GM04503 (cell line): ENCODE measurements at regions not wholly inside any gene's neighbourhood (a gene's known extent, or its start where the extent isn't known, plus 50 kb on each side); places are given as distances from the start of the nearest gene placed in this dataset.
"Not testable (repeated sequence)": the region's sequence is repeated elsewhere in the genome, so short reads cannot be mapped to it uniquely, and the experiment has no call there.

Experiments used
- DNase-seq: peaks from one replicate; pipeline ENCODE4 v3.0.0-alpha.2; 2012; ENCODE audit warnings: low read depth

DNA sequence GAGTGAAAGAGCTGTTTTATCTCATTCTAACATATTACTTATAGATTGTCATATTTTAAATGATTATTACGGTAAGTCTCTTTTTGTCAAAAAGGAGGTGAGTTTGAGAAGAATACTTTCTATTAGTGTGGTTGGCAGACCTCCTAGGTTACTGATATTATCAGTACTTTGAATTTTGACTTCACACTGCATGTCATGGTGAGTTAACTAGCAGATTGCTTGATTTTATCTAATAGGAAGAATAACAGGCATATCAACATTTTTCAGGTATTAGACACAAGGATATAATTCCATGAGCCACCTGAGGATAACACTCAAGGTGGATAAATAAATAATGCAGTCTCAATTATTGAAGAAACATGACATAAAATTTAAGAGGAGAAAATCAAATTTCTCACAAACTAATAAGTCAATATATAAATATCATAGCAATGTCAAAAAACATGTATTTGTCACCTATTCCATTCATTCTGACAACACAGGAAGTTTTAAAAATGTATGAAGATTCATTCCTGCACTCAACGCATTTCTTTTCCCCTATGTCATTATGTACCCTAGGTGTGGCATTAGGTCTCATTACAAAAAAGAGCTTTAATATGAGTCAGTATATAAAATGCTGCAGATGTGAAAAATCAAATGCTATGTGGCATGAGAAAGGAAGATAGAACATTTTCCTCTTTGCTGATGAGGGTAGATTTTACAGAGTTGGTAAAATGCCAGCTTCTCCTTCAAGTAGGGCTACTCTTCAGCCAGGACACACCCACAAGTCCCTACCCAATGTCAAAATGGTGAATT is 1621.6 kb downstream of the REEP3 start:
- DNase-seq = no peak

DNA sequence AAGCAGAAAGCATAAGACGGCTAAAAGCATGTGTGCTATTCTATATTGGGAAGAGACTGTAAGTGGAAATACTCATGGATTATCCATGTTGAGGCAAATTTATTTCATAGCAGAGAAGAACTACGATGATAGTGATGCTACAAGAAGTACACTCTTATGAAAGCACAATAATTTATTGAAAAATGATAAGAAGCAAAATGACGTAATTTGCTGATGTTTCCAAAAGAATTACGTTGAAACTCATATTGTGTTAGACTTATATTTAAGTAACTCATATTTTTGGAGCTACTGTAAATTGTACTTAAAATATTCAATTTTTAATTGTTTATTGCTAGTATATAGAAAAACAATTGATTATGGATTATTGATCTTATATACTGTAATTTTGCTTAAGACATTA is 1622.5 kb downstream of the REEP3 start:
- DNase-seq = no peak

DNA sequence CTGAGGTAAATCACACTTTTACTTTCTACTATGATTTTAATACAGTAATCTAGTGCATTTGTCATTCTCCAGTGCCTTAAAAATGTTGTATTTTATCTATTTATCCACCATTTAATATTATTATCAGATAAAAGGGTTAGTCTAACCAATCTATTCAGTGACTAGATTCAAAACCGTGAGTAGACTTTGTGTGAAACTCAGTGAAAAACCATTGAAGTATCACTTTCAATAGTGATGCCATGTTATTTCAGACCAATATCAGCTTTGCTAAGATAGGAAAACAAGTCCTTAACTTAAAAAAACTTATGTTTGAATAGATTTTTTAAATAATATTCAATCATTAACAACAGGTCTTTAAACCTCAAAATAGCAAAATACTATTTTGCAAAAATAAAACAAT is 1628.7 kb downstream of the REEP3 start:
- DNase-seq = no peak

DNA sequence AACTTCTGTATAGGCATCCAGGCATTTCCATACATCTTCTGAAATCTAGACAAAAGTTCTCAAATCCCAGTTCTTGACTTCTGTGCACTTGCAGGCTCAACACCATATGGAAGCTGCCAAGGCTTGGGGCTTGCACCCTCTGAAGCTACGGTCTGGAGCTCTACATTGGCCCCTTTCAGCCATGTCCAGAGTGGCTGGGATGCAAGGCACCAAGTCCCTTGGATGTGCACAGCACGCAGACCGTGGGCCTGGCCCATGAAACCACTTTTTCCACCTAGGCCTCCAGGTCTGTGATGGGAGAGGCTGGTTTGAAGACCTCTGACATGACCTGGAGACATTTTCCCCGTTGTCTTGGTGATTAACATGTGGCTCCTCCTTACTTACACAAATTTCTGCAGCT is 1645.1 kb downstream of the REEP3 start:
- no peak for DNase-seq

DNA sequence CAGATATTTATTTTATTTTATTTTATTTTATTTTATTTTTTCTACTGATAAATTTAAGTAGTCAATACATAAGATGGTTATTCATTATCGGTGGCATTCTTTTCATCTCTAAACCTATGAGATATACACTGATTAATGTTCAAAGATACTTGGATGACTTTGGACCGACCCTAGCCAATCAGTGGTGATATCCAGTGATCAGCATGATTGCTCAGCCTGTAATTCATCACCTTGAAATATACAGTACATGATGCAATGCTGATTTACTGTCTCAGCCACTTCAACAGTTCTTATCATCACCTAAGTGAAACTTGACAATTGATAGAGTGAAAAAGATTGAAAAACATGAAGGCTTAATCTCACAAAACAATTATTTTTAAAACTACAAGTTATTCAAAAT is 1651.0 kb downstream of the REEP3 start:
- DNase-seq = no peak

DNA sequence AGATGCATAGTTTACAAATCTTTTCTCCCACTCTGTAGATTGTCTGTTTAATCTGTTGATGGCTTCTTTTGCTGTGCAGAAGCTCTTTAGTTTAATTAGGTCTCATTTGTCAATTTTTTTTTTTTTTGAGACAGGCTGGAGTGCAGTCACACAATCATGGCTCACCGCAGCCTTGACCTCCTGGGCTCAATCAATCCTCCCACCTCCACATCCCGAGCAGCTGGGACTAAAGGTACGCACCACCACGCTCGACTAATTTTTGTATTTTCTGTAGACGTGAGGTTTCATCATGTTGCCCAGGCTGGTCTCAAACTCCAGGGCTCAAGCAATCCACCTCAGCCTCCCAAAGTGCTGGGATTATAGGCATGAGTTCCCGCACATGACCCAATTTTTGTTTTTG is 1655.8 kb downstream of the REEP3 start:
- no peak for DNase-seq

DNA sequence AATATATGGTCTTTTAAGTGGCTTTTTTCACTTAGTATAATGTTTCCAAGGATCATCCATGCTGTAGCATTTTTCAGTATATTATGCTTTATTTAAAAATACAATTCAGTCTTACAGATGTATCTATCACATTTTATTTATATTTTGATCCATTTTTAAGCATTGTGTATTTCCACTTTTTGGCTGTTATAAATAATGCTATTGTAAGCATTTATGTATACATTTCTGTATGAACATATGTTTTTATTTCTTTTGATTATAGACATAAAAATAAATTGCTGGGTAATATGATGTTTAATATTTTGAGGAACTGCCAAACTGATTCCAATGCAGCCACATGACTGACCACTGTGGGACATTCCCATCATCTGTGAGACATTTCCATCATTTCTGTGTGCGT is 1662.0 kb downstream of the REEP3 start:
- DNase-seq = no peak

DNA sequence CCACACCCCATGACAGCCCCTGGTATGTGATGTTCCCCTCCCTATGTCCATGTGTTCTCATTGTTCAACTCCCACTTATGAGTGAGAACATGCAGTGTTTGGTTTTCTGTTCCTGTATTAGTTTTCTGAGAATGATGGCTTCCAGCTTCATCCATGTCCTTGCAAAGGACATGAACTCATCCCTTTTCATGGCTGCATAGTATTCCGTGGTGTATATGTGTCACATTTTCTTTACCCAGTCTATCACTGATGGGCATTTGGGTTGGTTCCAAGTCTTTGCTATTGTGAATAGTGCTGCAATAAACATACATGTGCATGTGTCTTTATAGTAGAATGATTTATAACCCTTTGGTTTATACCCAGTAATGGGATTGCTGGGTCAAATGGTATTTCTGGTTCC is 1665.5 kb downstream of the REEP3 start:
- not testable (repeated sequence) for DNase-seq

DNA sequence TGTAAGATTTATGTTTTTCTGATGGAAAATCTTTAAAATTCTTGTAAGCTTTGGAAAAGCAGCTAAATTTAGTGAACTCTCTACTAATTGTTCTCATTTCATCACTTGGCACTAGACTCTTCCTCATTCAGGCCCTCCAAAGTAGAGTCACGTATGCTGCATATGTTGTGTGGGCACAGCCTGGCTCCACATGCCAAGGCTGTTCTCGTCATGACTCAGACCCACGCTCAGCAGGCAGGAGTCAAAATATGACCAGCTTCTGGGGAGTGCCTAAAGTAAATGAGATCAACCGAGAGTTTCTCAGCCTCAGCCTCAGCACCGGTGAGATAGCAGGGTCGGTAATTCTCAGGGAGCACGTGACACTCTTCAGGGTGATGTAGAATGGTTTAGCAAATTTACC is 1672.9 kb downstream of the REEP3 start:
- DNase-seq = no peak

DNA sequence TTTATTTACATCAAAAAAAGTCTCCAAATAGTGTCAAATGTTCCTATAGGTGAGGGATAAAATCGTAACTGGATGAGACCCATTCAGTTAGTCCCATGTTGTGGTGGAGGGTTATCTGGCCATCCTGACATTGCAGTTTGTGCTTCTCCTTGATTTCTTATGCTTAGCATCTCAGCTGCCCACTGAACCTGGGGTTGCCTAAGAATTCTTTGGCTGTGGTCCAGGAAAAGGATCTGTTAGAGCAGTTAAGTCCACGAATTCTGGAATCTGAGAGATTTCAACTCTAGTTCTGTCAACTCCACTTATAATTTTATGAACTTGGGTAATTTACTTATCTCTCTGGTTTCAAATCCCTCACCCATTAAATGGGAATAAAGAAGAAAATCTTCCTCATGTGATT is 1673.4 kb downstream of the REEP3 start:
- no peak for DNase-seq

DNA sequence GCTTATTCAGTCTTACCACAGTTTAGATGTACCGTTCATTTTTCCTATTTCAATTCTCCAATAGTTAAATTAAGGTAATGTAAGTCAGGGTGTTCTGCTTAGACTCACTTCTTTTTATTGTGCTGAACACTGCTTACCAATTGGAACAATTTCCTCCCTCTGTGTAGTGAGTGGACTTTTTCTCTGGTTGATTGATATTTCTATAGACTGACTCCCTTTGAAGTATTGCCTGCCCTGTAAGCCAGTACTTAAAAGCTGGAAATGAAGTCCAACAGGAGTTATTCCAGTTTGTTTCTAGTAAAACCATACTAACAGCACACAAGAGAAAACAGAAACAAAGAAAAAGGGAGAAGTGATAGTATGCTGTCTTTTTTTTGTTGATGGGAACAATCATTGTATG is 1674.9 kb downstream of the REEP3 start:
- DNase-seq = no peak

DNA sequence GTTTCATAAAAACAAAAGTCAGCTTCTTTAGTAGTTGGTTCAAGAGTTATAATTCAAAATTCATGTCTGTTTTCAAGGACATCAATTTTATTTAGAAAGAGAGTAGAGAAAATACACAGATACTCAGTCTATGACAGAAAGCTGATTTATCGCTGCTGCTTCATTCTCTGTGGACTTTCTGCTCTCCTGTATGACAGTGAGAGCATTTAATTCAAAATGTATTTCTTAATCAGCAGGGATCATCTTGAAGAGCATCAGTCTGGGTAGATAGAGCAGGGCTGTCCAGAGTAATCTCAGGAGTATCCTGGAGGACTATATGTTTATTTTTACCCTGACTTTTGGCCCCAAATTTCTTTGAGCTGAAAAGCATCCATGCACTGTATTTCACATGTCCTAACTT is 1676.7 kb downstream of the REEP3 start:
- no peak for DNase-seq

DNA sequence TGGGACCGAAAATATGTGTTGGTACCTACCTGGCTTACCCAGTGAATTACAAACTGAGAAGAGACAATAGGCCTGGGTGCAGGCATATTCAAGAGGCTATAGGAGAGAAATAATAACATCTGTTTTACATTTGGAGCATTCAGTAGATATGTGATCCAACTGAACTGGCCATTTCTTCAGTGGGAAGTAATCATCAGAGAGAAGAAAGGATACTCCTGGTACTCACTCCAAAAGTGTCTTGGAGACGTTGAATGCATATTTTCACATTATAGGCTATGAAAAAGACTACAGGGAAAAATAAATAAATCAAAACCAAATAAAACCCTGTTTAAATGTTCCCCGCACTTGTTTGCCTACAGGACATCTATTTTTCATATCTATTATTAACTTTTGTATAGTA is 1680.3 kb downstream of the REEP3 start:
- DNase-seq = no peak

DNA sequence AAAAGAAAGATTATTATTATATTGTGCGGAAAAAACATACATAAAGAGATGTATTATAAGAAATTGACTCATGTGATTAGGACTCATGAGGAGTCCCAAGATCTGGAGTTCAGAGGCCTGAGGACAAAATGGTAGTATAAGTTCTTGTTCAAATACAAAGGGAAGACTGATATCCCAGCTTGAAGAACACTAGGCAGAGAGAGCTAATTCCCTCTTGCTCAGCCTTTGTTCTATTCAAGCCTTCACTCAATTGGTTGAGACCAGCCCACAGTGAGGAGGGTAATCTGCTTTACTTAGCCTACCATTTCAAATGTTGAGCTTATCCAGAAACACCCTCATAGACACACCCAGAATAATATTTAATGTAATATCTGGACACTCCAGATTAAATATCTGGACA is 1683.8 kb downstream of the REEP3 start:
- DNase-seq = no peak

DNA sequence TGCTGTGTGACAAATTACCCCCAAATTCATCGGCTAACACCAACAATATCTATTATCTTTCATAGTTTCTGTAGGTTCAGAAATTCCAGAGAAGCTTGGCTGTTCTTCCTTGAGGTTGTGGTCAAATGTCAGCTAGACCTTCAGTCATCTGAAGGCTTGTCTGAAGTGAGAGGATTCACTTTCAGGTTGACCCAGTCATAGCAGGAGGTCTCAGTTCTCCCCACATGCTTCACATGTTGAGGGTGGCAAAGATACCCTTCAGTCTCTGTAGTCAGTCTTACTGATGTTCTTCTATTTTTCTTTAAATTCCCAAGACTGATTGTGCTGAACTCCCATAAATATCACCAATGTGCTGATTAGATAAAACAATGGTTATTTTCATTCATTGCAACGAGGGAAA is 1692.0 kb downstream of the REEP3 start:
- no peak for DNase-seq

DNA sequence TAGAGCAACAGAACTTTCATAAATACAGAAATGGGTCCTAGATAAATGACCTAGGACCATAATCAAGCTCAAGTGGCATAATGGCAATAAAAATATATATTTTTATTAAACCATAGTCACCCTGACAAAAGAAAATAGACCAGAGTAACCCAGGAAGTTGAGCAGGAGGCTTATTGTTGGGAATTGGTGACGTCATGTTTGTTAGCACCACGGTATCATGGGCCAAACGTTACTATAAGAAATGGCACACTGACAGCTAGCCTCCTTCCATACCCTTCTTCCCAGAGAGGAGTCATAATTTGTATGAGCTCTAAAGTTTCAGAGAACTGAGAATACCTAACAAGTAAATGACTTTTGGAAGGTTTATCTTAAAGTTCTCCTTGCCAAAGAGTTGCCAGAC is 1698.2 kb downstream of the REEP3 start:
- no peak for DNase-seq

DNA sequence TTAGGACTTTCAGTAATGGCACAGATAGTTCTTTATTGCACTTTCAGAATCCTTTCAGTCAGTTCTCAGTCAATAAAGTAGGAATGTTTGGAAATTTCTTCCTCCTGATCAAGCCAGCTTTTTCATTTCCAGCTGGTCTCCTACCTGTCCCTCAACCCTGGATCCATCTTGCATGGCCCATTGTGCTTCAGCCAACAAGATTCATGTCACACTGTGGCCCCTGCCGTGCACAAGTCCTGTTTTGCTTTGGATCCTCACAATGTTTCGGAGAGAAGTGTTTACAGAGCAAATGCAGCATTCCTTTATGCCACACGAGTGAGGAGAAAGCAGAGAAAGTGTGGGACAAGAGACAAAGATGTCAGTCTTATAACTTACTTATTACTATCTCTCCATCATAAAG is 1694.7 kb upstream of the LRRTM3 start:
- DNase-seq = no peak

DNA sequence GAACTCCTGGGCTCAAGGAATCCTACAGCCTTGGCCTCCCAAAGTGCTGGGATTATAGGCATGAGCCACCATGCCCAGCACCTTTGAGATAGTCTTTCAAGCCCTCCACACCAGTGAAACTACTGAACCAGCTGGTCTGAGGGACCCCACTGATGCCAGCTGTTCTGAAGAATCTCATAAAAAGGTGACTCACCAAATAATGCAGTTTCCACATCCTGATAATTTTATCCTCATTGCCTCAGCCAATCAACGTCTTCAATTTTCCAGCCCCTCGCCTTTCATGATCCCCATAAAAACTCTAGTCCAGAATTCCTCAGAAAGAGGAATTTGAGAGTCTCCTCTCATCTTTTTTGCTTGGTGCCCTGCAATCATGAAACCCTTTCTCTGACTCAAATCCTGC is 1691.6 kb upstream of the LRRTM3 start:
- DNase-seq = no peak

DNA sequence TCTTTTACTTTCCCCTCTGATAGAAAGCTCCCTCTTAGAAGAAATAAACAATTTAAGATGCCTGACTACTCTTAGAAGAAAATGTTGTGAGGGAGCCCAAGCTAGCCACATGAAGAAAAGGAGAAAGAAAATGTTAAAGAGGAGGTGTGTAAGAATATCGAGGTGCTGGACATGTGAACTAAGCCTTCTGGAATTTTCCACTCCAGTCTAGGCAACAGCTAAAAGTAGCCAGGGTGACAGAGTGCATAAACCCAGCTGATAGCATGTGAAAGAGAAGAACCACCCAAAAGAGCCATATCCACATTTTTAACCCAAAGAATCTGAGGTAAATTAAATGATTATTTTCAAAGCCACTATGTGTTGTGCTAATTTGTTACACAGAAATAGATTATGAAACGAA is 1690.6 kb upstream of the LRRTM3 start:
- DNase-seq = no peak

DNA sequence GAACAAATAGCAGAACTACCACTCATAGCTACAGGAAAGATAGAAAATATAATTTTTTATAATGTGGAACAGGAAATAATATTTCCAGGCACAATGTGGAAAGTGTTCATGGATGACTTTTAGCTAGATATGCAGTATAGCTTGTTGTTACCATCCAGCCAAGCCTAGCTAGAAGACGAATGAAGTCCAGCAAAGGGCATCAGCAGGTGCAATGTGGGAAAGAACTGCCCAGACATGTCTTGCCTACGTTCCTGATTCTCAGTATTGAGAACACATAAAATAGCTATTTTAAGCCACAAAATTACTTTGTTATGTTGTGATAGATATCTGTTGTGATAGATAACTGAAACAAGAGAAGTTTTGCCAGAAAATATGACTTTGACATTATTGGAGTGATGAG is 1690.0 kb upstream of the LRRTM3 start:
- no peak for DNase-seq

DNA sequence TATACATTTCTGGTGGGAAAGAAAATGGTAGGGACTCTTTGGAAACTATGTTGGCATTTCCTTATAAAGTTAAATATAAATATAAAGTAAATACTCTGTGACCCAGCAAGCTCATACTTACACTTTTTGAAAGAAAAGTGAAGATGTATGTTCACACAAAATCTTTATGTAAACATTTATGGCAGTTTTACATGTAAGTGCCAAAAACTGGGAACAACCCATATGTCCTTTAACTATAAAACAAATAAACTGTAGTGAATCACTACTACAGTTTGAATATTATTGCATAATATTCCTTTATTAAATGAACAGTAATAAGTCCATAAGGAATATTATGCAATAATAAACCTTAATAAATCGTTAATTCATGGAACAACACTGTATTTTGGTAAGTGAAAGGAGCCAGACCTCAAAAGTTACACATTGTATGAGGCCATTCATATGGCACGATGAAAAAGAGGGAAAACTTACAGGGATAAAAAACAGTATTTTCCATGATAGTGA is 1660.3 kb upstream of the LRRTM3 start:
- DNase-seq = no peak

DNA sequence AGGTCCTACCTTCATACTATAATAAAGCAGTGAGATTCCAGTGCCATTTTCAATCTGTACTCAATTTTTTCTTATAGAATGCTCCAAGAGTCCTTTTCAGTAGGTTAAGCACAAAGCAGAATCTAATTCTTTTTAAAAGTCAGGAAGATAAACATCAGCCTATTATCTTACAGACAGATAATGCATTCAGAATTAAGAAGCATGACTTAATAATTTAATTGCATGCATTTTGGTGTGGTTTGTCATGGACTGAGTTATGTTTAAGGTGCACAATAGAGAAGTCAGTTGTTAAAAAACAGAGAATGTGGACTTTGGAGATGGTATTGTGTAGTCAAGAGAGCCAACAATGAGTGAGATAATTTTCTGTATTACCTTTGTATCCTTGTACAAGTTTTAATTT is 1656.3 kb upstream of the LRRTM3 start:
- not testable (repeated sequence) for DNase-seq

DNA sequence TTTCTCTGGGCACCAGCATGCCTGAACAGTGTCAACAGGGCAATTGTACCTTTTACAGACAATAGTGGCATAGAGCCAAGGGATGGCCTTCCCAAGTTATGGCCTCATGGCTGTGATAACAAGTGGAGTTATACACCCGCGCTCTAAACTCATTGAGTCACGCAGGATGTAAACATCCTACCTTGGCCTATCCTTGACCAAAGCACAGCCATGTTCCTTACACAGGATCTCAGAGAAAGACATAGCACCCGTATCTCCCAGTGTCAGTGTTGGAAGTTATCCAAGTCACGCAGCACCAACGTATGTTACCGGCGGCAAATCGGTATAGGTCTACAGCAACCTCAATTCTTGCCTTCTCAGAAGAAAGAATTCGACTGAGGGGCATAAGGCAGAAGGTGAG is 1654.9 kb upstream of the LRRTM3 start:
- no peak for DNase-seq

DNA sequence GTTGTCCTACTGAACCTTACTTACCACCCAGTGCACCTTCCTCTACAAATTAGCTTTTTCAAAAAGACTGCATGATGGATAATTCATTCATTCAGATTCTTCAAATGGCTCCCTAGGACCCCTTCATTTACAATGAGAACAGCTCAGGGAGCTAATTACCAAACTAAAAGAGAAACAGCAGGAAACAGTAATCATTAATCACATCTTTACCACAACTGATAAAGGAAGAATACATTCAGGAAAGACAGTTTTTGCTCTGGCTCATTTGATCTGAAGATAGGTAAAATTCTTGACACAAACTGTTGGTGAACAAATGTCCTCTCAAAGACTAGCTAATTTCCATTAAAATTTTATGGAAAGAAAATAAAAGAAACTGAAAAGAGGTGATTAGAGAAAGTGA is 1652.7 kb upstream of the LRRTM3 start:
- DNase-seq = no peak
